Hematopoietic multipotent progenitor cell treated with erythropoietin and hydrocortisone succinate and interleukin-3 and kit ligand, for 15 days (in vitro differentiated cells): ENCODE measurements at regions not wholly inside any gene's neighbourhood (a gene's known extent, or its start where the extent isn't known, plus 50 kb on each side); places are given as distances from the start of the nearest gene placed in this dataset.

ENCODE experiments used
- DNase-seq: peaks from one replicate; pipeline ENCODE4 v3.0.0-alpha.2; 2015; ENCODE audit warnings: low spot score

DNA sequence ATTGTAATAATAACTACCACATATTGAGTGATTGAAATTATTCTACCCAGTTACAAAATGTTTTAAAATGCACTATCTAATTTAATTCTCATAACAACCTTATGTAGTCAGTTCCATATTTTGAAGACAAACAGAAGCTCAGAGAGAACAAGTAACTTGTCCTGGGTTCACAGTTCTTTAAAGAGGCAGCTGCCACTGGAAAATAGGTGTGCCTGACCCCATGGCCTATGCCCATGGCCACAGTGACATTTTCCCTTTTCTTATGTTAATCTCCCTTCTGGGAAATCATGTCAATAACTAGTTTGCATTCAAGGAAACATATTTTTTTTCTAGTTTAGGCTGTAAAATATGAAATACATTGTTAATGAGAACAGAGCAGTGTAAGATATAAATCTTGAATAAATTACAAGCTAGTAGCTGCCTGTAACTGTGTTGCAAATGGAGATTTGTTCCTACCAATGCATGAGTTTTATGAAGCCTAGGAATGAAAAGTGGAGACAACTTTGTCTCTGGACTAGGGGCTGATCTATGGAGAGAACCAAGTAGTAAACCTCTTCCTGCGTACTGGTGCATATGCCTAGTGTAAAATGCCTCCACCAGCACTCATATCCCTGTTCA lies 1018.0 kb downstream of the NTRK3 start:
- DNase-seq, result no peak

DNA sequence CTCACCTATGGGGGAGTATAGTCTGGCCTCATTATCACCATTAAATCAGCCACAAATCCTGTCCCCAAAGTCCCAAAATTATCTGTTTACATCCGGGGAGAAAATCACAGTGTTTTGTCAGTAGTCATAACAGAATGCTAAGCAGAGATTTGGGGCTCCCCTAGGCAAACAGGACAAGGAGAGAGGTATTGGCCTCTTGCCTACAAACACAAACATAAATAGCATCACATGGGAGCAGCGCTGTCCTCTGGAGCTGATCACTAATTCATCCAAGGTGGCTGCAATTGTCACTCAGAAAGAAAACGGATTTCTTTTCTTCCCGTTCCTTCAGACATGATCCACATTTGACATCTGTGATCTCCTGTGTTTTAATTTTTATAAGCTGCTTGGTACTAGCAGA lies 1028.1 kb downstream of the NTRK3 start:
- DNase-seq, result no peak

DNA sequence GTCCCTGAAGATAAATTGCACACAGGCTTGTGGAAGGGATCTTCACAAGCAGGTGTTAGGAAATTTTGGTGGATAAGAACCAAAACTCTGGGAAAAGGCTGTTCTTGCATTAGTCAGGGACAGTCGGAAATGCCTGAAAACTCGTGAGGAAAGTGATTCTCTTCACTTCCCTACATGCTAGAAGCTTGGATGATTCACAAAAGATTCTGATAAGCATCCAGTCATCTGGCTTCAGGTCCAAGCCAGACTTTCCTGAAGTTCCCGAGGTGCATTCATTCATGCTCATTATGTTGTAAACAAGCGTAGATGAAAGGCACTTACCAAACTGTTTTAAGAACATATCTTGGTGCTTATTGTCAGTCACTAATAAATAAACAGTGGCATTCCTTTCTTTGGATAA lies 1028.7 kb downstream of the NTRK3 start:
- DNase-seq, result no peak

DNA sequence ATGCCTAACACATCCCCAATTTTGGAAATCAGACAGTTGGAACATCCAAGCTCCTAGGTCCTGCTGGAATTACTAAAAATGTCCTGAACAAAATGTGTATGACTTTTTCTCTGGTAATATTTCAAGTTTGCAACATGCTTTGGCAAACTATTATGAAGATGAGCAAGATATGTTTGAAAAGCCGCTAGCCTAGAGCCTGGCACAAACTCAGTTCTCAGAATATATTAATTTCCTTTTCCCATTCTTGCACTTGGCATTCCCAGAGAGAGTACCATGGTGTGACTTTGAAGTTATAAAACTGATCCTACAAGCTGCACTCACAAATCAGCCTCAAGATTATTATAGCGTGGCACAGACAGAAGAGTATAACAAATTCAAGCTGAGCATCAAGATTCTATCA lies 1031.1 kb downstream of the NTRK3 start:
- DNase-seq, result no peak

DNA sequence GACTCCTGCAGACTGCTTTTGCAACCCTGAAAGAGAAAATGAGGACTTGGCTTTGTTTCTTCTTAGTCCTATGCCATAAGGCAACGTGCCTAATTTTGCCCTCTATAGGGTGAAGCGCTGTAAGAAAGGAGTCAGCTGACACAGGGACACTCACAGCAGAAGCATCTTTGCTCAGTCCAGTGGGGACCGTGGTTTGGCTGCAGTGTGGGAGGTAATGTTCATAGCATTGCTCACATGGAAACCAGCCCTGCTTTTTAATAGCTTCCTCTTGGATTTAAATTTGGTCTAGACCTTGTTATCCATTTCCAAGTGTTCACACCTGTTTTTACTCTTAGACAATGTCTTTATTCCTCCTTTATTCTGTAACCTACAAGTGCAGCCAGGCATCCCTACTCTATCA lies 1032.1 kb downstream of the NTRK3 start:
- no peak for DNase-seq

DNA sequence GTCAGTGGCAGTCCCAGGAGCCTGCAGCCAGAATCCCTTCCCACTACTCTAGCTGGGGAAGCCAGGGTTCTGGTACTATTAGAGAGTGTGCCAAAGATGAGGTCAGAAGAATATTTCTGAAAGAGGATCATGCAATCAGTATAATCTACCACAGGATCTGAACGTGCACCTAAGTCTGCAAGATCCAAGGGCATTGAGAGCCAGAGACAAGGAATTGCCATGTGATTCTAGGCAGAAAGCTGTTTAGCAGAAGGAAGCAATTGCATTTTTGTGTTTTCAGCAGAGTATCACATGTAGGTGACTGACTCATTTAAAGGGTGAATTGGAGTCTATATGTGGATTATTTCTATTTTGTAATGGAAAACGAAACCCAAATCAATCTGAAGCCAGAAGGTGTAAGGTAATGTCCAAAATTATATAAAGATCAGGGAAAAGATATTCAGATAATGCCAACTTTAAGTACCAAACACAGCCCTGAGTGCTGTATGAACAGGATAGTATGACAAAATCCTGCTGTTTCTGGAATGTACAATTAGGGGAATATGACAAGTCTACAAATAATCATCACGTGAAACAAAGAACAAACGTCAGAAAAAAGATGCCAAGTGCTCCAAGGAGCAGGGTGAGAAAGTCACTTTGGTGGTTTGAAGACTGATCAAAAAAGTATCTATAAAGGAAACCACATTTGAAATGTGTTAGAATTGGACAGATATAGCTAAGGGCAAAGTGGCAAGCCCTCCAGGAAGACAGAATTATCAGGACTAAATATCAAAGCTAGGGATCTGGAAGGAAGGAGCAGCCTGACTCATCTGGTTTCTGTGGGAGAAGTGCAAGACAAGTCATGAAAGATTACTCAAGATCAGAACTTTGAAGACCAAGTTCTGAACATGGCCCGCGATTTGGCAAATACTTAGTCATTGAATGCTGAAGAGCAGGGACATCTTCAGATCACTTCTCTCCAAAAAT lies 1036.6 kb downstream of the NTRK3 start:
- DNase-seq, result no peak

DNA sequence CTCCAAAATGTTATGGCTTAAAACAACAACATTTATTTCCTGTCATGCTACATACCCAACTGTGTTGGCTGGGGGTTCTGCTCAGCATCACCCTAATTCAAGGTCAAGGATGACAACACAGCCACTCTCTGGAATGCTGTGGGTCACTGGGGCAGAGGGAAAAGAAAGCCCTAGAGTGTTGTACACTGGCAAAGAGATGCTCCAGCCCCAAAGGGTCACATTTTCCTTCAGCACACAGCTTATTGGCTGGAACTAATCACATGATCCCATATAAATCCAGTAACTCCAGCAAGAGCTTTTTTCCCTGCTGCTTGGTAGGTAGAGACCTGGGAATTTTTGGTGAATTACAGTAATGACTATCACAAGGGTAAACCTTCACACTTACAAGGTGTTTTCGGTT lies 1041.4 kb downstream of the NTRK3 start:
- no peak for DNase-seq

DNA sequence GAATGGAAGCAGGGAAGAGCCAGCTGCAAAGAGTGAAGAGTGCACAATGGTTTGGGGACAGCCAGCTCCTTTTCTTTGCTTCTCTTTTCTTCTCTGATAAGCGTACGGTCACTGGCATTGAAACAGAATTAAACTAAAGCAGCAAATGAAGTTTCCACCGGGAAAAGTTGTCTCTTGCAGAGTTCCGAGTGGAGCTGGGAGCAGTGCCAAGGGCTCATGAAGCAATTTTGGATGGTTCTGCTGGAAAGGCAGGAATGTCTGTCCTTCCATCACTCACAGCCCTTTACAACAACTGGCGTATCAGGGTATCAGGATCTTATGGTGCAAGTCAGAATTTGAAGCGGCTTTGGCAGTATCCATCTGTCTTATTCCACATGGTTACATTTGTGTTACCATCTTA lies 1042.9 kb downstream of the NTRK3 start:
- no peak for DNase-seq

DNA sequence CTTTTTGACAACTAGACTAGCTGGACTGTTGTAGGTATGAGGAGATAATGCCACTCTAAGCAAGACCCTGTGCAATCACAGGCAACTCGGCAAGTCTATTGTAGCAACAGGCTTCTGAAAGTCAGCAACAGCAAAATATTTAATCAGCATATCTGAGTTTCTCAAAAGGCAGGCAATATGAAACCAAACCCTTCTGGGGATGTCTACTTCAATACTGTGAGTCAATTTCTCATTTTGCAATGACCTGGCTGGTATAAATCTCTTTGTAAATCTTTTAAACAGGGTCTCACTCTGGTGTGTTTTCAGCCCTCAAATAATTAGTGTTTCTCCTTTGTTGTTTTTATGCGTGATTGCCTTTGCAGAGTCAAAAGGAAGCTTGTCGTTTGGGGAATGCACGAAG lies 1044.5 kb downstream of the NTRK3 start:
- no peak for DNase-seq

DNA sequence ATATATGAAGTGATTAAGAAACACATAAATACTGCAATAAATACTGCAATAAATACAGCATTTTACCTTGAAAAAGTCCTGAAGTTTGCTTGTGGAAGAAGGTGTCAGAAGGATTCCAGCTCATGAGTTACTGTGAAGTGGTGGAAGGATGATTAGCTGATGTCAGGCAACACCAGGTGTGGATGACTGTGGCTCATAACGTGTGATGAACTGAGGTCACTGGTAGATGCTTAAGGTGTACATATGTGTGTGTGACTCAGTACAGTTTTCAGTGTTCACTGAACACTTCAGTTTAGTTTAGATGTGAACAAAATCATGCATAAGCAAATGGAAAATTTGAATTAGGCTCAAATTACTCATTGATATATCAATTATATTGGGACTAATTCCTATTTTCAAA lies 1045.0 kb downstream of the NTRK3 start:
- no peak for DNase-seq

DNA sequence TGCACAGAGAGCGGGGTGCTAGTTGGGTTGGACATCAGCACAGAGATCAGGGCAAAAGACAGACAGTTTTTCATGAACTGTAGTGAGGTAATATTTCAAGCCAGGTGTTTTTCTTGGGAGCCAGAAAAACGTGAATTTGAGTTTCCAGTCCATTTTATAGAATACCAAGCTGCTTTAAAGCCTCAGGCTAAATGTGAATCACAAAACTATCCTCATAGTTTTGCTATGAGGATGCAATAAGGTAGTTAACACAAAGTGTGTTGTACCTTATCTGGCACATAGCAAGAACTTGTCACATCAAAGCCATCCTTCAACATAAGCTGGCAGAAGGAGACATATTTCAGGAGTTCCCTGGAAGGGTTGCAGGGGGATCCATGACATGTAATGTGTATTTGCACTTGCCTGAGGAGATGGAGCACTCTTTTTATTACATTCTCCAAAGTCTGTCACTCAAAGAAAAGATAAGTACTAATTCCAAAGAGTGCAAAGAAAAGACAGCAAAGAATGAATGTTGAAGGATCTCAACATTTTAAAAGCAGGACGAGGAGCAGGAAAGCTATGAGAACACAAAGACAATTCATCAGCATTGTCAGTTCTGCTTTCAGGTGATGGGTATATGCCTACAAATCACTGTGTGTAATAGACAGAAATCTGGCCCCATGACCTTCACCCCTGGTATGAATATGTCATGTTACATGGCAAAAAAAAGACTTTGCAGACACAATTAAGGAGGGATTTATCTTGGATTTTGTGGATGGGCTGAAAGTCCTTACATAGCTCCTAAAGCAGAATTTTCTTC lies 1046.4 kb downstream of the NTRK3 start:
- DNase-seq, result no peak

DNA sequence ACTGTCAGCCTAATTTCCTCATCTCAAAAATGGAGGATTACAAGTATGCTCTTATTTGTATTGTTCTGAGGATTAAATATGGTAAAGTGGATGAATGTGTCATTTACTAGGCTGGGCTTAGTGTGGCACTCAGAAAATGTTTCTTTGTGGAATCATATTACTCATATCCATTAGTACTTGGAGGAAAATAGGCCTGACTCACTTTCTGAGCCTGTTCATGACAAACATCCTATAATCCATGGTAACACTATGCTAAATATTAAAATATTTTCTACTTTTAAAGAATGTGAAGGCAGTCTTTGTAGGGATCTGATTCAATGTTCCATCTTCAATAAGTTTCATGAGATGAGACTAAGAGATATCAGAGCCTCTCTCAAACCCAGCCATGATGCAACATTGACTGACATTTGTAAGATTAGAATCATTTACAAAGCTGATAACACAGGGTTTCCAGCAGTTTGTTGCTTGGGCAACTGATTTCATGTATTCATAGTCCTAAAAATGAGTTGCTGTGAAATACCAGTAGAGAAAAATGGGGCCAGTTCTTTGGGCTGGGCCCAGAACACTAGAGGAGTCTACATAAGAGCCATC lies 1048.5 kb downstream of the NTRK3 start:
- DNase-seq, result no peak

DNA sequence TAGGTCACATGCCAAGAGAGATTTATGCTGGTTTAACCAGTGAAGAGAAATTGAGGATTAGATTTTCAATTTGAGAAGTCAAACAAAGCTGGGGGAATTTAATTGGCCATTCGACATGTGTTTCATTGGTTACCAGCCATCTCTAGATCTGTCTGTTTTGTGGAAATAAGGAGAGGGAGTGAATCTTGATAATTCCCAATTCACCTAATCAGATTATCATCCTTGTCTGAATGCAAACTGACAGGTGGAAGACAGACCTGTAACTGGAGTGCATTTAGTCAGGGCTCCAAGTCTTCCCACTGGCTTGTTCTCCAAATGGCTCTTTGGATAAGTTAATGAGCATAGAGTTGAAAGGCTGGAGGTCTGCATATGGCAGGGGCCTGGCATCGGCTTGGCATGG lies 1049.3 kb downstream of the NTRK3 start:
- DNase-seq, result no peak

DNA sequence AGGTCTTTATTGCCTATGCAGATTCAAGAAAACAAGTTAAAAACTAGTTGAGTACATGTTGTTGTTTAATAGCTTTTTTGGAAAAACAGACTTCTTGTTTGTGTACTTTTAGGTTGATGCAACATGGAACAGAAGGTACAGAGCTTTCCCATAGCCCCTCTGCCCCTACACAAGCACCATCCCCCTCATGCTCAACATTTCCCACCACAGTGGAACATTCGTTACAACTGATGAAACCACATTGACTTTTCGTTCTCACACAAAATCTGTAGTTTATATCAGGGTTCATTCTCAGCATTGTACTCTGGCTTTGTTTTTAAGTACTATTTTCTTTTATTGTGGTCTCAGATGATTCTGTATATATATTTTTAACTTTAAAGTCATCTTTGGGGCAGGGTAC lies 1054.6 kb downstream of the NTRK3 start:
- no peak for DNase-seq

DNA sequence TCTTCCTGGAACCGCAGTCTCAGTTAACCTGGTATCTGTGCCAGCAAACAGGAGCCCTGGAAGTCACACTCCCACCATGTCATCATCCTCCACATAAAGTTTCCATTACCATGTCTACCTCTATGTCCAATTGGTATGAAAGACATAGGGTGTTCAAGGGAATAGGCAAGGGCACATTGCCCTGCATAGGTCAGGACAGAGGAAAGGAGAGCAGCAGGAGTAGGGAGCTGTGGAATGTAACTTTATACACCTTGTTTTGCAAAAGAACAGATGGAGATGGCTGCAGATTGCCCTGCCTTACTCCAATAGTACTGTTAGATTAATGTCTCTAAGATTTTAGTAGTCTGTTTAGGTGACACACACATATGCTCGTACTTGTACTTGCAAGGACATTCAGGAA lies 1056.4 kb downstream of the NTRK3 start:
- DNase-seq, result no peak

DNA sequence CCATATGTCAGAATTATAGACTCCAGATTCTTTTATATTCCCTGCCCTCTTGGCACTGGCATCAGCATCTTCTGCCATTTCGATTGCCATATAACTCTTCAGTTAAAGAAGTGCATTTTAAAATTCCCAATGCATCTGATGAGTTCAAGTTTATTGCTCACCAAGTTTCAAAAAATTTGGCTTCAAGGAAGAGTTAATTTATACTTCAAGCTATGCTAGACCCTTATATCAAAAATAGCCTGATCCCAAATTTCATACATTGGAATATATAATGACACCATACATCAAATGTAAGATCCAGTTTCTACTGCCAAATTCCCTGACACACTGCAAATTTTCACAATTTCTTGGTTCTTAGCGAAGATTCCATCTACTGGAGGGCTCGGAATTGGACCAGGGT lies 1058.6 kb downstream of the NTRK3 start:
- DNase-seq, result no peak

DNA sequence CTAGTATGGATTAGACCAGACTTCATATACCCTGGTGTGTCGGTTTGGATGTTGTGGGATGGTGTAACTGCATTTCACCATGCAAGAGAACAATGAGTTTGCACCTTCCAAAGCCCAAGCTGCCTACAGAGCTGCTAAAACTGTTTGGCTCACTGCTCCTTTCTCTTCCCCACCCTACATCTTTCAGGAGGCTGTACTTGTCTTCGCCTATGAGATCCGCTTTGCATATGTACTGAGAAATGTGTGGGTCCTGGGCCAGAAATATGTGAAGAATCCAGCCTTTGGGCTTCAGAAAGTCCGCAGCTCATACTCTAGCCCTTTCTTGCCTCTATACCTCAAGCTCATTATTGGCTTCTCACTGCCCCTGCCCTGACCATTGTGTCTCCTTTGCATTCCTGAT lies 1060.0 kb downstream of the NTRK3 start:
- no peak for DNase-seq

DNA sequence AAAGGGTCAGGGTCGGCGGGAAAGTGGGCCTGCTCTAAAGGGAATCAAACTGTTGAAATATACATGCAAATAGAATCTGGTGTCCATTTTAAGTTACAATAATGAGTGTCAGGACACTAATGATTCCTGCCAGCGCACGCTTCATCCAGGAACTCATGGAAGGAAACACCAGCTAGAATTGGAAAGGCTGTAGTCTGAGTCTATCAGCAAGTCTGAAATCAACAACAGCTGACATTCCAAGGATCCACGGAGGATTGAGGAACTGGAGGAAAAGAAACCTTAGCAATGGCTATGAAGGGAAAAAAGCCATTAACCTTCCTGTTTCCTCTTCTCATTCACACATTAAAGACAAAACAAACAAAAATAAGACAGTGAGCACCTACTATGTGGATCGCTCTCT lies 1063.1 kb downstream of the NTRK3 start:
- DNase-seq, result no peak

DNA sequence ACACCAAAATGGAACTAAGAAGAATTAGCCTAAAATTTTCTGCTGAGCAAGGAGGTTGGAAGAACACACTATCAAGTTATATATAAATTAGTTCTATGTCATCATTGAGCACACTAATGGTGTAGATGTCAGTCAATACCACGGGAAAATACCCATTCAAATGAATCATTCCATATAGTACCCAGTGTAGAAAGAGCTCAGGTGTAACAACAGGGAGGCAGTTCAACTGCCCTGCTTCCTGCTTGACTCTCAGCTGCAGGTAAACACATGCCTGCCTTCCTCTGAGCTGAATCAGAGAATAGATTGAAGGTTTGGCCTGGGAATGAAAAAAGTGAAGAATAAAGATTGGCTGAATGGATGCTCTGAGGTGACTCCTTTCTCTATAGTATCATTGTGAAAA lies 1088.0 kb downstream of the AGBL1 start:
- no peak for DNase-seq

DNA sequence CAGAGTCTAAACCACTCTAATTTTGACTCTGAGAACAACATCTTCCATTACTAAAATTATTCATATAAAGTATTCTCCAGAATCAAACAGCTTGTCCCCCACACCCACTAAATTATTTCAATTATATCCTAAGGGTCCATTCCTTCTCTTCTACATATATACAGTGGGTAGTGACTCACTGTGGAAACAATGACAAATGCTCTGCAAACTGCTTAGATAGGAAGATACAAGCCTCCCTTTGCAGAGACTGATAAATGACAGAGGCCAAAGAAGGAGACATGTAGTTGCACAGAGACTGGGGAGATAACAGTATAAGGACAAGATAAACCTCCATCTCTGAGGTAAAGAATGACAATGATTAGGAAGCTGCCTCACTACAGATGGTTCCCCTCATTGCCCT lies 1087.4 kb downstream of the AGBL1 start:
- no peak for DNase-seq

DNA sequence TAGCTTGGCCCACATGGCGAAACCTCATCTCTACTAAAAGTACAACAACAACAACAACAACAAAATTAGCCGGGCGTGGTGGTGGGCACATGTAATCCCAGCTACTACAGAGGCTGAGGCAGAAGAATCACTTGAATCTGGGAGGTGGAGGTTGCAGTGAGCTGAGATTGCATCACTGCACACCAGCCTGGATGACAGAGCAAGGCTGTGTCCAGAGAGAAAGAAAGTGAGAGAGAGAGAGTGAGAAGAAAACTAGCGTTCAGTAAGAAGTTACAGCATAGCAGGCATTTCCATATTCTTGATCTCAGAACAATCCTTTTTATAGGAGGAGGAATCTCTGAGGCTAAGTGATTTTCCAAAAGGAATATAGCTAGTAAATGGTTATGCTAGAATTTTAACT lies 1076.1 kb downstream of the AGBL1 start:
- DNase-seq, result no peak

DNA sequence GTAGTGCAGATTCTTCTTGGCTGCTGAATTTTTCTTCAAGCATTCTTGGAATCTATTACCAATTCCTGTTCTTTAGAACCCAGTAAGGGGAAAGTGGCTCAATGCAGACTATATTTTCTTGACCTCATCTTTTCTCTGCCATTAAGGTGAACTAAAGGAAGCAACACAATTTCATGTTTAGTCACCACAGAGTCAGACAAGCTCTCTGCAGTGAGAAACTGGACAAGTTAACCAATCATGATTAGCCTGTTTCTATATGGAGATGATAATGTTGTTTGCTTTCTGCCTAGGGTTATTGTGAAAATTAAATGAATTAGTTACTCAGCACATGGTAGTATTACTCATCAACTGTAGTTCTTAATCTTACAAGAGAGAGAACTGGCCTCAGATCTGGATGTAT lies 1075.1 kb downstream of the AGBL1 start:
- DNase-seq, result no peak
